ENCODE measurements at regions not wholly inside any gene's neighbourhood (a gene's known extent, or its start where the extent isn't known, plus 50 kb on each side); places are given as distances from the start of the nearest gene placed in this dataset.
"Not testable (repeated sequence)": the region's sequence is repeated elsewhere in the genome, so short reads cannot be mapped to it uniquely, and the experiment has no call there.

GRCh38 chr7:94109556-94109955 is 105.4 kb upstream of the BET1 start:
- DNase-seq: no peak

- no peak for DNase-seq
Measured at GRCh38 chr7:94111009-94111408, 106.9 kb upstream of the BET1 start.

DNA sequence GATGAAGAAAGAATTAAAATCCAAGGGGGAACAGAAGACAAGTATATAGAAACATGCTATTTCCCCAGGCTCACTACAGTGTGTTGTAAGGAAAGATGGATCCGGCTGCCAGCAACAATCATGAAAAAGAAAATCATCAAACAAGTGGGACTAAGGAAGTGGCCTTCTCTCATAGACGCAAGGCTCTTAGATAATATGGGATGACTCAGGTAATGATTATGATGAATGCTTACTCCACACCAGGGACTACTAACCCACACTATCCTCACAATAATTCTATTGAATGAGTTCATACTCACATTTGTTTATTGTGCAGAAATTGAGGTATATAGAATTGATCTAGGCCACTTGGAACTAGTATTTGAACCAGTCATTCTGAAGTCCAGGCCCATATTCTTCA is 111.2 kb upstream of the BET1 start:
- DNase-seq: no peak

DNA sequence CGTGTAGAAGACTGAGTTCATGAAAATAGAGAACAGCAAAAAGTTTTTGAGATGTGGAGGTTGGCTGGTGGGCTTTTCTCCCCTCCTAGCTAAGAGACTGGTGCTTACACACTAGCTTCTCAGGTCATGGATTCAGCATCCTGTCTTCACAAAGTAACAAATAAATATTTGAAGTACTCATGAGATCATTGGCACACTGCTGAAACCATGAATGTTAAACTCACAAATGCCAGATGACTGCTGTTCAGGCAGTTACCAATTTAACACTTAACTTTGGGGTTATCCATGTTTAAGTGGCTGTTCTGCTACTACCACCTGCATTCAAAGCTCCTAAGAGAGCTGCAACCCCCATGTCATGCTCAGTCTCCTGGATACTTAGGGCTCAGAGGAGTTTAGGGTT is 119.0 kb upstream of the BET1 start:
- DNase-seq: no peak

DNA sequence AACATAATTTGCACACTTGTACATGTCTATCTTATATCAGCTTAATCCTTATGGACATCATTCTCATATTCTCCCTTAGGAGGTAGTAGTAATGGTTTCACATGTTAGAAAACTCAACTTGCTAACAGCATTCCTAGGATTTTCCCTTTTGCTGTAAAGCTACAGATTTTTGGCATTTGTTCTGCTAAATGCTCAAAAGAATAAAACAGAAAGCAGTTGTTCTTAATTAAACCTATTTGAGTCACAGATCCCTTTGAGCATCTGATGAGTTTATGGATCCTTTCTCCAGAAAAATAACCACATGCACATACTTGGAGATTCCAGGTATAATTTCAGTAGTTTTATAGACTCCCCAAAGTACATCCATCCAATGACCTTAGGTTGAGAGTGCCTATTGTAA is 122.9 kb upstream of the BET1 start:
- DNase-seq: no peak

- no peak for DNase-seq
Measured at GRCh38 chr7:94128072-94128471, 123.9 kb upstream of the BET1 start.

- DNase-seq: no peak
Measured at GRCh38 chr7:94129443-94130140, 125.4 kb upstream of the BET1 start.

- DNase-seq: no peak
Measured at GRCh38 chr7:94130716-94131115, 126.6 kb upstream of the BET1 start.

GRCh38 chr7:94133460-94133859 is 129.3 kb upstream of the BET1 start:
- DNase-seq: no peak

- no peak for DNase-seq
Measured at GRCh38 chr7:94135180-94135579, 131.0 kb upstream of the BET1 start.

GRCh38 chr7:94142281-94142680 is 138.1 kb upstream of the BET1 start:
- no peak for DNase-seq

GRCh38 chr7:94145602-94146001 is 141.4 kb upstream of the BET1 start:
- no peak for DNase-seq

DNA sequence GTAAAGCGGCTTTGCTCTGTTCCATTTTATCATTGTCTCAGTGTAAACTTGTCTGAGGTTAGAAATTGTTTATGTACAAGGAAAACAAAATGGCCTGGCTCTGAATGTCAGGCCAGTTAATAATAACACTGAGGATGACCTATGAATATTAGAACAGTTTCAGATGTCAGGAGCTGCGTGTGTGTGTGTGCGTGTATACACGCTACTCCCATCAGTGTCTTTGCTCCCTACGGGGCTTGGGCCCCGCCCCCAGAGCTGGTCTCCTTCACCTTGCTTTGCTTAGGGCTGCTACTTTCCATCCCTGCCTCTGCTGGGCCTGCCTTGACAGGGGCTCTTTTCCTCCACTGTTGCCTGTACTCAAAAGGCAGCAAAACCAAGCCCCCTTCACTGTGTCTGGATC is 142.3 kb upstream of the BET1 start:
- DNase-seq: no peak

DNA sequence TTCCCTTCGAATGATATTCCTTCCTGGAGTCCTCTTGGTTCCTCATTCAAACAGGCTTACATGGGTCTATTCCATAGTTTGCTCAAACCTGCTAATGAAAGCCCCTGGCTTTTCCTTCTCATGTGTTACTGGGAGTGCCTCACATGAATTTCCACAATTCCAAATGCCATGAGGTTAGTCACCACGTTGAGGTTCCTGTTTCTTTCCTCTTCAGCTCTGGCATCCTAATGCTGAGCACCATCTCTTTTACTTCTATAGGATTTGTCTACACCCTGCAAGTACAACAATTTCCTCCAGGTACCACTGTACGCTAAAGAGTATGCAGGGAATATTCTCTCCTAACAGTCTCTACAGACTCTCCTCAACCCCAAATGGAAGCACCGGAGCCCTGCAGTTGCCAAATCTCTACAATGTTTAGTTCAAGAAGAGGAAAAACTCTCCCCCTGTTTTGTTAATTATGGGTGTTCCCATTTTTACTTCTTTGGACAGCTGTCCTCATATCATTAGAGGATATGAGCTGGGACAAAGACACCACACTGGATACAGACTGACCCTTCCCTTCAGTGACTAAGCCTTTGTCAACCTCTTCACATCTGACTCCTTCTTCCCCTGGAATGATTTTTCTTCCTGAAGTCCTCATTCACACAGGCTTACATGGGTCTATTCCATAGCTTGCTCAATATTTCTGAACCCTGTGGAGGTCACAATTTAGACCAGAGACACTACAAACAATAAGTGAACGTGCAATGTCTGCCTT is 145.8 kb upstream of the BET1 start:
- no peak for DNase-seq

DNA sequence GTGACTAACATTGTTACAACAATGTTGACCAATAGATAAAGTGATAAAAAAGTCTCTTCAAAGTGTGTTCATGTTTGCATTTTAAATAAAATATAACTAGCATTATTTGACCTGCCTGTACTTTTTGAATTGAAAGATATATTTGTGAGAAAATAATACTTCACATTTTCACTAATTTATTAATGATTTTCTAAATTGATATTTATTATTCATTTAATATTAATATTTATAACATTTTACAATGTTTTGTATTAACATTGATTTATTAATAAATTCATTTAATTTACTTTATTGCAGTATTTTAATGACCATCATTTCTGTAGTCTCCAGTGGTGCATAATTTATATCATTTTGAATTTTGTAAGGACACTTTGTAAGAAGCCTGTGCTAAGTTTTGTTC is 150.0 kb upstream of the BET1 start:
- no peak for DNase-seq

DNA sequence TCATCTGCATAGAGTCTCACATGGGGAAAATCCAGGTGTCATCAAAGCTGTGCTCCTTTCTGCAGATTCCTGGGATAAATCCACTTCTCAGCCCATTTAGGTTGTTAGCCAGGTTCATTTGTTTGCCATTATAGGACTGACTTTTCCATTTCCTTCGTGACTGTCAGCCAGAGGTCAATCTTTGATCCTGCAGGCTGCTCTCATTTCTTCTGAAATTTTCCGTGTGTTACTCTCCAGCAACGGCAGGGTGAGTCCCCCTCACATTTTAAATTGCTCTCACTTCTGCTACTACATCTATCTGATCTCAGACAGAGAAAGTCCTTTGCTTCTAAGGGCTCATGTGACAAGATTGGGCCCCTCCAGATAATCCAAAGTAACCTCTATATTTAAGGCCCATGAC is 150.7 kb upstream of the BET1 start:
- no peak for DNase-seq

- DNase-seq: not testable (repeated sequence)
Measured at GRCh38 chr7:94157659-94158306, 153.6 kb upstream of the BET1 start.

GRCh38 chr7:94160719-94161435 is 156.7 kb upstream of the BET1 start:
- no peak for DNase-seq

GRCh38 chr7:94161476-94161875 is 157.3 kb upstream of the BET1 start:
- no peak for DNase-seq

DNA sequence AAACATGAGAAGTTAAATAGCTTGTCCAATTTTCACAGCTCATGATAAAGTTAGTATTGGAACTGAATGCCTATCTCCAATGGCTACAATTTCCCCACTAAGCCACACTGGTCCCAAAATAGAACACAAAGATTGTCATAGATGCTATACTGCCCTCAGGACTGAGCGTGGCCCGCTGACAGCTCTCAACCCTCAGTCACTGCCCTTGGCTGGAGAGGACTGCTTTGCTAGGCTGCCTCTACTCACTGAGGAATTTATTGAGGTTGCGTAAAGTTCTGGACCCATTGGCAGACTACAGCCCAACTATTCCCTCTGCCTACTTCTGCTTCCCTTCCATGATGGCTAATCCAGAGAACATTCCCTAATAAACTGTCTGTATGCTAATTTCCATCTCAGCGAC is 165.5 kb upstream of the BET1 start:
- DNase-seq: no peak

GRCh38 chr7:94170836-94171235 is 166.7 kb upstream of the BET1 start:
- DNase-seq: no peak

DNA sequence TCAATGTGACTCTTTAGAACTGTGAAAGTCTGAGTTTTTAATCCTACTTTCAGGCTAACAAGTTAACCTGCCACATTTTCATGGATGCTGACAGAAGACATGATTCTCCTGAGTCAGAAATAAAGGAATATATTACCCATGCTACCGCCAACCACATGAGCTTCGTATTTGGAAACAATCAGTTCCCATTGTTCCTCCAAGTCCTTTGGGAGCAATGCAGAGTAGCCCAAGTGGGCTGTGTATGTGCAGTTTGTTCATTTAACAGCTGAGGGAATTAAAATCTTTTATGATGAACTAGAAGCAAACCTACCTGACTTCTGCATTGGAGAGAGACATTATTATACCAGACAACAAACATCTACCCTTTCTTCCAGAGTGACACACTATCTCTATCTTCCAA is 169.3 kb upstream of the BET1 start:
- DNase-seq: no peak

GRCh38 chr7:94174375-94174774 is 170.2 kb upstream of the BET1 start:
- no peak for DNase-seq

- DNase-seq: no peak
Measured at GRCh38 chr7:94174956-94175355, 170.8 kb upstream of the BET1 start.
